ENCODE measurements at regions not wholly inside any gene's neighbourhood (a gene's known extent, or its start where the extent isn't known, plus 50 kb on each side); places are given as distances from the start of the nearest gene placed in this dataset.

- Histone ChIP-seq H3K4me2 (ENCODE audit: insufficient read depth in 1 of 2, low read depth in 2 of 2, low read length in 2 of 2) (no peak overlapping the region), H3K9me3 (ENCODE audit: insufficient read depth in 2 of 2, low read depth in 1 of 2, low read length in 1 of 2) (no peaks in the 10 kb centered on the region), H3K27me3 (replicated peaks in 1 of 4; ENCODE audit: control insufficient read depth in 3 of 4, extremely low read depth in 1 of 4, insufficient read depth in 3 of 4, low read length in 3 of 4) (no peaks in the 10 kb centered on the region), H3K79me2 (ENCODE audit: control insufficient read depth in 1 of 2, insufficient read depth in 2 of 2, low read length in 2 of 2) (no peaks in the 10 kb centered on the region), H3K4ac (replicated peaks; ENCODE audit: insufficient read length, low read depth, low read length) (no peak overlapping the region), H3K4me1 (replicated peaks in 1 of 4; ENCODE audit: control insufficient read depth in 3 of 4, insufficient read depth in 4 of 4, low read length in 3 of 4) (no peaks in the 10 kb centered on the region), H2BK15ac (ENCODE audit: low read length) (no peak overlapping the region), H4K5ac (ENCODE audit: insufficient read length, low read depth, low read length) (no peak overlapping the region), H3K36me3 (ENCODE audit: control insufficient read depth in 2 of 4, insufficient read depth in 4 of 4, low read length in 3 of 4) (no peaks in the 10 kb centered on the region), H2BK5ac (ENCODE audit: low read depth, low read length) (no peak overlapping the region), H2AFZ (ENCODE audit: low read length) (no peak overlapping the region), H3K18ac (ENCODE audit: extremely low read depth, low read length) (no peak overlapping the region), H3K79me1 (ENCODE audit: low read depth, low read length) (no peaks in the 10 kb centered on the region), H3K4me3 (ENCODE audit: extremely low read depth in 1 of 4, insufficient read depth in 2 of 4, low read depth in 3 of 4, low read length in 4 of 4) (no peak overlapping the region), H2BK12ac (ENCODE audit: low read depth, low read length) (no peak overlapping the region), H4K91ac (replicated peaks; ENCODE audit: insufficient read length, low read length) (no peak overlapping the region), H2BK20ac (ENCODE audit: low read length) (no peak overlapping the region), H3K23me2 (ENCODE audit: low read depth, low read length) (no peaks in the 10 kb centered on the region), H3K9ac (replicated peaks in 1 of 4; ENCODE audit: extremely low read depth in 1 of 4, low read depth in 3 of 4, low read length in 3 of 4) (no peak overlapping the region), H3K56ac (replicated peaks; ENCODE audit: insufficient read length, low read depth, low read length) (no peak overlapping the region), H3K14ac (ENCODE audit: insufficient read length) (no peak overlapping the region), H3K27ac (ENCODE audit: low read depth, low read length) (no peak overlapping the region), H4K20me1 (replicated peaks in 1 of 2; ENCODE audit: control insufficient read depth in 1 of 2, insufficient read depth in 2 of 2, low read length in 2 of 2) (no peaks in the 10 kb centered on the region), H4K8ac (ENCODE audit: extremely low read depth, insufficient read depth, low read length) (no peak overlapping the region), H2BK120ac (replicated peaks; ENCODE audit: low read depth, low read length) (no peak overlapping the region), H2AK5ac (ENCODE audit: low read depth, low read length) (no peak overlapping the region), H3K23ac (ENCODE audit: insufficient read length) (no peak overlapping the region)
- peak; percentile 77 to 85 for TF ChIP-seq RAD21 (IDR thresholded peaks at IDR 0.05 in 1 of 2, conservative IDR thresholded peaks at IDR 0.05 in 1 of 2; ENCODE audit: low read depth in 2 of 2, low read length in 2 of 2)
- no peak for TF ChIP-seq TBP (IDR thresholded peaks at IDR 0.05; ENCODE audit: low read depth, low read length)
- TF ChIP-seq CTCF (IDR thresholded peaks at IDR 0.05; ENCODE audit: control extremely low read depth in 1 of 3, insufficient read depth in 1 of 3, low read depth in 1 of 3, low read length in 3 of 3), result peak; percentile 49 to 69 (median 54)
- ChIA-PET CTCF (ENCODE audit: partially characterized antibody) (interaction anchor here (0.6 to 4.5 kb wide), 13 partner anchors 13 to 924 kb away, joined by 3 to 51 read pairs (median 3); no protein-coding TSS in a partner anchor), POLR2A (ENCODE audit: partially characterized antibody) (interaction anchor here (0.7 kb wide), 1 partner anchor 1163 kb away, joined by 3 read pairs; no protein-coding TSS in a partner anchor)
- DNase-seq (ENCODE audit: low read depth in 1 of 2, low spot score in 2 of 2) (no peak), FAIRE-seq (no peak)
- WGBS, 2 experiments (ENCODE audit: extremely low coverage in 1 of 2, insufficient coverage in 1 of 2, insufficient read length in 1 of 2, insufficient replicate concordance in 2 of 2, low coverage in 1 of 2, low lambda C conversion rate in 2 of 2, missing lambda C conversion rate in 1 of 2), result 83% methylated on average over 4 of the region's 4 CpGs; no CpG with 5 or more reads in 1 of the 2 experiments
Measured at GRCh38 chr5:97425511-97425910, 242.5 kb upstream of the RIOK2 start.

All from H1 (cell line).